GM19238 (cell line): ENCODE measurements at regions not wholly inside any gene's neighbourhood (a gene's known extent, or its start where the extent isn't known, plus 50 kb on each side); places are given as distances from the start of the nearest gene placed in this dataset.

Experiments used
- DNase-seq: peaks from one replicate; pipeline ENCODE4 v3.0.0; 2011; ENCODE audit warnings: low spot score; ENCODE audit not compliant: insufficient read length

DNA sequence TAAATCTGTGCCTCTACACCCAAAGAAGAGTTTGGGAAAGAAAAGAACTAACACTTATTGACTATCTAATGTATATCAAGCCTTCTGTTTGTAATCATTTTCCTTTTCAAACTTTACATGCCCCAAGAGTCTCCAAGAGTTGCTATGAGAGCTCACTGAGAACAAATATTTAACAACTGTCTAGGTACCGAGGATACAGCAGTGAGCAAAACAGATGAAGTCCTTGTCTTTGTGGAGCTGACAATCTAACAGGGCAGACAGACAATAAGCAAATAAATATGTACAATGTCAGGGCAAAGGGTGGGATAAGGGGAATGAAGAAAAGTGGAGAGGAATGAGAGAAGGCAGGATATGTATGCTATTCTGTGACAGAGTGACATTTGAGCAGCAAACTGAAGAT, 64.8 kb upstream of the KSR1 start:
- DNase-seq, result no peak

DNA sequence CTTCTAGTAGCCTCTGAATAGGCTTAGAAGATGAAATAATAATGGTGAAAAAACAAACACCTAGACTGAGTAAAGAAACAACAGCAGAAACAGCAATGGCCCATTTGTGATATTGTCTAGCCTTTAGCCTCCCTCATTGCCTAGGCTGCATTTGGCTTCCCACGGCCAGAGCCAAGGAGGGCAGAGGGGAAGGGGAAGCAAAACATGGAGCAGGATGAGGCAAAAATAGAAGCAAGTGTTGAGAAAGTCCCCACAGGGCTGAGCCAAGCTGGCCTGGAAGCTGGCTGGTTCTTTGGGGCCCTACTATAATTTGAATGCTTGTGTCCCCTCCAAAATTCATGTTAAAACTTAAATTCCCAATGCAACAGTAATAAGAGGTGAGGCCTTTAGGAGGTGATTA, 60.2 kb upstream of the KSR1 start:
- no peak for DNase-seq

DNA sequence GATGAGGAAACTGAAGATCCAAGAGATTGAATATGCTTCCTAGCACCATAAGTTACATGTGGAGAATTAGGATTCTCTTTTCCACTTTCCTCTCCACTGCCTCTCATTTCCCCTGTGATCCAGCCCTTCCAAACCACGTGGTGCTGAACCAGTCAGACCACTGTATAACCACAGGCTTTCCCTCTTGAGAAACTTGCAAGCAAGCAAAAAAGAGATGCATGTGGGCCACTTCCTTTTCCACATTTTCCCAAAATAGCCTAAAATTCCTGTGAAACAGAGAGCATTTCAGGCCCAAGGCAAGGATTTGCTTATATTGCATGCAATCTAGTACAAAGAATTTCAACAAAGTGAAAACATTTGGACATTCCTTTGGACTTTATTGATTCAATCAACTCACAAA, 59.3 kb upstream of the KSR1 start:
- DNase-seq, result no peak

DNA sequence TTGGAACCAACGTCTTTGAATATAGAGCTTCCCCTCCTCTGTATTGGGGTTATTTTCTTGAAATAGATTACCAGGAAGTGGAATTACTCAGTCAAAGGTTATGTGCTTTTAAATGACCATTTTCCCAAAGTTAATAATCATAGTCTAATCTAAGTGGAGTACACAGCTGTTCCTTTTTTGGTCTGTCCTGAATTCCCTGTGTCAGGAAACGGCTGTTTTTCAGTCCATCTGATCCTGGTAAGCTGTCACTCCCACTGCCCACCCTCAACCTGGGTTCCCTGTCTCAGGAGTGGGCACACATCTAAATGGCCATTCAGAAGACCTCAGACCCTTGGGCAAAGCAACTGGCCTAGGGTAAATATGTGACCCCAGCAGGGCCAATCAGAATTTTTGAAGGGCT, 57.6 kb upstream of the KSR1 start:
- DNase-seq, result no peak

DNA sequence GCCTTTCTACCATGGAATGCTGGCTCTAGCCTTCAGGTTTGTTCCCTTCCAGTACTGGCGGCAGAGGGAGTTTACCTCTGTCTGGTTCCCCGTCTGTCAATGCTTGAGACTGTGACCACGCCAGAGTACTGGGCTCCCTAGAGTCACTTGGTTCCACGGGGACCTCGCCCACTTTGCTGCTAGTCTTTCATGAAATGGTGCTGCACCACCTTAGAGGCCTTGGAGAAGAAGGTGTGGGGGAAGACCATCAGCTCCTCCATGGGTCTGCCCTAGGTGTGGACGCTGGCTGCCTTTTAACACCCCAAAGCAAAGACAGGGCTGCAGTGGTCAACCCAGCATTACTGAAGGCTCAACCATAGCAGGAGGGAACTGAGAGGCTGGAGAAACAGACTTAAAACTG, 55.3 kb upstream of the KSR1 start:
- no peak for DNase-seq

DNA sequence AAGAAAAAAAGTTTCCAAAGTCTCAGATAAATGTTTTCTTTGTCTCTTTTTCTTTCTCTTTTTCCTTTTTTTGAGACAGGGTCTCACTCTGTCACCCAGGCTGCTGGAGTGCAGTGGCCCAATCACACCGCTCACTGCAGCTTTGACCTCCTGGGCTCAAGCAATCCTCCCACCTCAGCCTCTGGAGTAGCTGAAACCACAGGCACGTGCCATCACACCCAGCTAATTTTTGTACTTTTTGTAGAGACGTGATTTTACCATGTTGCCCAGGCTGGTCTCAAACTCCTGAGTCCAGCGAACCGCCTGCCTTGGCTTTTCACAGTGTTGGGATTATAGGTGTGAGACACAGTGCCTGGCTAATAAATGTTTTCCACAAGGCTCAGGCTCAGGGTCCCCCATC, 53.3 kb upstream of the KSR1 start:
- DNase-seq, result no peak

DNA sequence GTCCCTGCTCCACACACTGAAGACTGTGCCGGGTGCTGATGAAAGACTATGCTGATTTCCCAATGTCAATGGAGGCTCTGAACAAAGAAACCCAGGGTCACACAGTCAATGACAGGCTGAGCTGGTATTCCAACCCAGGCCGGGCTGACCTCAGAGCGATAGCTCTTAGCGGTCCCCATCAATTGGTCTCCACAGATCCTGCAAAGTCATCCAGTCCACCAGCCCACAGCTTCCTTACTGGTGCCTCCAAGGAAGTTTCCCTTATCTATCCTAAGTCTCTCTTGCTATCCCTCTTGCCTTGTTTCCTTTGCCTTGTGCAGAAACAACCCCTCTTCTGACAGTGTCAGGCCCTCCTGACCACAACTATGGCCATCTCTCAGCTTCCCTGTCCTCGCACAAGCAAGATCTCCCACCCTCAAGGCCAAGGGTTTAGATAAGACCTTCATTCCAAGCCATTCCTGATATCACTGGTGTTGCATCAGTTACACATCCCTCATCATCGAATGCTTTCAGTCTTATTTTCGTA, 52.7 kb upstream of the KSR1 start:
- no peak for DNase-seq

DNA sequence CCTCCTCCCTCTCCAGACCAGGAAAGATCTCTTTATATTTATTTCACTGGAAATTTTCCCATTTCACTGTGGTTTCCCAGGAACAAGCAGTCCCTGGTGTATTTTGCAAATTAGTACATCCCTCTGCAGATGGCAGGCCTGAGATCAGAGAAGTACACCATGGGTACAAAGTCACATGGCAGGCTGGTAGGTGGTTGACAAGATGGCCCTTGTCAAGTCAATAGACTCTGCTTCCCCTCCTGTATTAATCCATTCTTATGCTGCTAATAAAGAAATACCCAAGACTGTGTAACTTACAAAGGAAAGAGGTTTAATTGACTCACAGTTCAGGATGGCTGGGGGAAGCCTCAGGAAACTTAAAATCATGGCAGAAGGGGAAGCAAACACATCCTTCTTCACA, 51.6 kb upstream of the KSR1 start:
- no peak for DNase-seq
